OCI-LY1 (cell line): ENCODE measurements at regions not wholly inside any gene's neighbourhood (a gene's known extent, or its start where the extent isn't known, plus 50 kb on each side); places are given as distances from the start of the nearest gene placed in this dataset.

ENCODE experiments used
- EZH2 ChIP-seq: fragments of 200-600 bp; sonication (generic), shearing (Covaris generic); IDR thresholded peaks from 2 replicates; pipeline ENCODE4 v1.8.0; 2017; ENCODE audit warnings: borderline replicate concordance, mixed run types, mild to moderate bottlenecking, antibody characterized with exemption, low read length, moderate library complexity, mixed read lengths
- TF ChIP-seq, protein P1 (sequence below): fragments of 200-600 bp; sonication (generic), shearing (Covaris generic); IDR thresholded peaks from 2 replicates; pipeline ENCODE4 v1.5.1; 2017; ENCODE audit warnings: mild to moderate bottlenecking, antibody characterized with exemption, low read length, moderate library complexity, mixed read lengths

DNA sequence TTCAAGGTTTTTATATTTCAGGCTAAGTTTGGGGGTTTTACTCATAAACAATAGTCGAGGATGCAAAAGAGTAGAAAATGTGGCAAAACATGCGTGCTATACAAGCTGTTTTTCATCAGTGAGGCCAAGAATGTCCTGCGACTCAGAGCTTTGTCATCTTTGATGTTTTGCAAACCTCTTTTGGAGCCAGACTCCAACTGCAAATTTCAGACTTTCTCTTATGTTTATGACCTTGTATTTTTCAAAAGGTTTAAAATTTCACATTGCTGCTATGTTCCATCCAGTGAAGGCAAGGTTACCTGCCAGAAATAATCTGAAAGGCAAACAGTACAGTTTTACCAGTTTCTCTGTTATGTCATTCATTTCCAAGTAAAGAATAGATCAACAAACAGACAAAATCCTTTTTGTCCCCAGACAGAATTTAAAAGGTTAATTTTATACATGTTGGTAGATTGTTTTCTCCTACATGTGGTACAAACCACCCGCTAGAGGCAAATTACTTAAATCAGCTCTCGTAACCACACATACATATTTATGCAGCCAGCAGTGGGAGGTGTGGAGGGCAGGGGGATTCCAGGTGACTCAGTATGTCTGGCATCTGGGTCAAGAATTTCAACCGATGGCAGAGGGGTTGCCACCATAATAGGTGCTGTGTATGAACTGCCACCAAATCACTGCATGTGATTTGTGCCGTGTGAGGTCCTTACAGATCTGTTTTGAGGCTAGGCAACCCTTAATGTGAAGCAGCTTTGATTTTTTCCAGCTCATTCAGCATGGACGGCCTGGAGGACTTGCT lies 119.8 kb upstream of the CPM start:
- TF ChIP-seq, protein P1, sequence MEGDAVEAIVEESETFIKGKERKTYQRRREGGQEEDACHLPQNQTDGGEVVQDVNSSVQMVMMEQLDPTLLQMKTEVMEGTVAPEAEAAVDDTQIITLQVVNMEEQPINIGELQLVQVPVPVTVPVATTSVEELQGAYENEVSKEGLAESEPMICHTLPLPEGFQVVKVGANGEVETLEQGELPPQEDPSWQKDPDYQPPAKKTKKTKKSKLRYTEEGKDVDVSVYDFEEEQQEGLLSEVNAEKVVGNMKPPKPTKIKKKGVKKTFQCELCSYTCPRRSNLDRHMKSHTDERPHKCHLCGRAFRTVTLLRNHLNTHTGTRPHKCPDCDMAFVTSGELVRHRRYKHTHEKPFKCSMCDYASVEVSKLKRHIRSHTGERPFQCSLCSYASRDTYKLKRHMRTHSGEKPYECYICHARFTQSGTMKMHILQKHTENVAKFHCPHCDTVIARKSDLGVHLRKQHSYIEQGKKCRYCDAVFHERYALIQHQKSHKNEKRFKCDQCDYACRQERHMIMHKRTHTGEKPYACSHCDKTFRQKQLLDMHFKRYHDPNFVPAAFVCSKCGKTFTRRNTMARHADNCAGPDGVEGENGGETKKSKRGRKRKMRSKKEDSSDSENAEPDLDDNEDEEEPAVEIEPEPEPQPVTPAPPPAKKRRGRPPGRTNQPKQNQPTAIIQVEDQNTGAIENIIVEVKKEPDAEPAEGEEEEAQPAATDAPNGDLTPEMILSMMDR: no peak
- no peak for TF ChIP-seq EZH2
